HUES48 (cell line): ENCODE measurements at regions not wholly inside any gene's neighbourhood (a gene's known extent, or its start where the extent isn't known, plus 50 kb on each side); places are given as distances from the start of the nearest gene placed in this dataset.
"Not testable (repeated sequence)": the region's sequence is repeated elsewhere in the genome, so short reads cannot be mapped to it uniquely, and the experiment has no call there.

Source experiments
- H3K27ac ChIP-seq: one replicate; pipeline ENCODE4 v1.7.0; 2013; ENCODE audit warnings: low read depth, low read length, inconsistent platforms
- H3K27me3 ChIP-seq: 2 replicates; pipeline ENCODE4 v1.6.1; 2013; ENCODE audit warnings: mild to moderate bottlenecking, low read length; ENCODE audit not compliant: control insufficient read depth, insufficient read depth
- H3K36me3 ChIP-seq: 2 replicates; pipeline ENCODE4 v1.6.1; 2013; ENCODE audit warnings: low read length; ENCODE audit not compliant: control insufficient read depth, insufficient read depth
- H3K4me1 ChIP-seq: 2 replicates; pipeline ENCODE4 v1.6.1; 2013; ENCODE audit warnings: mild to moderate bottlenecking, low read length; ENCODE audit not compliant: control insufficient read depth, insufficient read depth
- H3K4me3 ChIP-seq: 2 replicates; pipeline ENCODE4 v1.5.1; 2013; ENCODE audit warnings: mild to moderate bottlenecking, low read depth, low read length
- H3K9ac ChIP-seq: 2 replicates; pipeline ENCODE4 v1.6.1; 2013; ENCODE audit warnings: mild to moderate bottlenecking, low read depth, low read length, moderate library complexity
- H3K9me3 ChIP-seq: 2 replicates; pipeline ENCODE4 v1.6.1; 2013; ENCODE audit warnings: low read length; ENCODE audit not compliant: control insufficient read depth, insufficient read depth

- no peaks in the 10 kb centered on the region for H3K36me3 ChIP-seq
- H3K27me3 ChIP-seq, result no peaks in the 10 kb centered on the region
- no peak overlapping the region for H3K27ac ChIP-seq
- H3K4me3 ChIP-seq, result no peak overlapping the region
- H3K9ac ChIP-seq, result no peak overlapping the region
- H3K4me1 ChIP-seq, result no peaks in the 10 kb centered on the region
- H3K9me3 ChIP-seq, result peaks cover 5% of the 10 kb centered on the region
These were observed 463.1 kb downstream of the PCDH7 start for GRCh38 chr4:31183256-31183655.

- H3K4me3 ChIP-seq, result no peak overlapping the region
- H3K36me3 ChIP-seq, result no peaks in the 10 kb centered on the region
- no peaks in the 10 kb centered on the region for H3K4me1 ChIP-seq
- peaks cover 5% of the 10 kb centered on the region for H3K9me3 ChIP-seq
- H3K9ac ChIP-seq, result no peak overlapping the region
- no peak overlapping the region for H3K27ac ChIP-seq
- H3K27me3 ChIP-seq, result no peaks in the 10 kb centered on the region
These were observed 464.9 kb downstream of the PCDH7 start for GRCh38 chr4:31185014-31185585.

- H3K9me3 ChIP-seq, result peaks cover 5% of the 10 kb centered on the region
- no peak overlapping the region for H3K27ac ChIP-seq
- no peak overlapping the region for H3K4me3 ChIP-seq
These were observed 467.8 kb downstream of the PCDH7 start for GRCh38 chr4:31187979-31188378.

GRCh38 chr4:31189938-31190337 is 469.8 kb downstream of the PCDH7 start:
- no peaks in the 10 kb centered on the region for H3K36me3 ChIP-seq
- H3K9ac ChIP-seq, result no peak overlapping the region
- peaks cover 5% of the 10 kb centered on the region for H3K9me3 ChIP-seq
- H3K27ac ChIP-seq, result no peak overlapping the region
- no peaks in the 10 kb centered on the region; the same call in 1 of the 2 replicates for H3K4me1 ChIP-seq
- H3K4me3 ChIP-seq, result no peak overlapping the region
- H3K27me3 ChIP-seq, result no peaks in the 10 kb centered on the region

More at GRCh38 chr4:31187979-31188378, 467.8 kb downstream of the PCDH7 start:
- no peaks in the 10 kb centered on the region; the same call in 1 of the 2 replicates for H3K4me1 ChIP-seq
- no peaks in the 10 kb centered on the region for H3K36me3 ChIP-seq
- no peaks in the 10 kb centered on the region for H3K27me3 ChIP-seq
- H3K9ac ChIP-seq, result no peak overlapping the region

- Histone ChIP-seq H3K27me3 (no peaks in the 10 kb centered on the region), H3K36me3 (no peaks in the 10 kb centered on the region), H3K4me1 (no peaks in the 10 kb centered on the region; the same call in 1 of the 2 replicates), H3K9me3 (peaks cover under 1% of the 10 kb centered on the region; the same call in 1 of the 2 replicates), H3K27ac (no peak overlapping the region), H3K4me3 (no peak overlapping the region), H3K9ac (no peak overlapping the region)
These were observed 470.5 kb downstream of the PCDH7 start for GRCh38 chr4:31190671-31191070.

- Histone ChIP-seq H3K36me3 (no peaks in the 10 kb centered on the region), H3K9me3 (no peaks in the 10 kb centered on the region), H3K27me3 (no peaks in the 10 kb centered on the region), H3K9ac (no peak overlapping the region), H3K4me1 (no peaks in the 10 kb centered on the region; the same call in 1 of the 2 replicates), H3K4me3 (no peak overlapping the region), H3K27ac (no peak overlapping the region)
These were observed 472.2 kb downstream of the PCDH7 start for GRCh38 chr4:31192341-31192740.

GRCh38 chr4:31193521-31193920 is 473.4 kb downstream of the PCDH7 start:
- Histone ChIP-seq H3K4me3 (no peak overlapping the region), H3K9ac (no peak overlapping the region), H3K27me3 (no peaks in the 10 kb centered on the region), H3K36me3 (no peaks in the 10 kb centered on the region), H3K9me3 (no peaks in the 10 kb centered on the region), H3K27ac (no peak overlapping the region), H3K4me1 (no peaks in the 10 kb centered on the region; the same call in 1 of the 2 replicates)

GRCh38 chr4:31194823-31195222 is 474.7 kb downstream of the PCDH7 start:
- Histone ChIP-seq H3K9ac (no peak overlapping the region), H3K9me3 (peaks cover 13% of the 10 kb centered on the region), H3K4me1 (no peaks in the 10 kb centered on the region; the same call in 1 of the 2 replicates), H3K27ac (no peak overlapping the region), H3K36me3 (no peaks in the 10 kb centered on the region), H3K4me3 (no peak overlapping the region), H3K27me3 (no peaks in the 10 kb centered on the region)

GRCh38 chr4:31199644-31200043 is 479.5 kb downstream of the PCDH7 start:
- Histone ChIP-seq H3K27me3 (no peaks in the 10 kb centered on the region), H3K9me3 (peaks cover 27% of the 10 kb centered on the region), H3K9ac (no peak overlapping the region), H3K27ac (no peak overlapping the region), H3K4me3 (no peak overlapping the region), H3K4me1 (no peaks in the 10 kb centered on the region), H3K36me3 (no peaks in the 10 kb centered on the region)

GRCh38 chr4:31202054-31202453 is 481.9 kb downstream of the PCDH7 start:
- H3K9ac ChIP-seq, H3K27ac ChIP-seq: not testable (repeated sequence)

GRCh38 chr4:31204874-31205273 is 484.7 kb downstream of the PCDH7 start:
- H3K27ac ChIP-seq, result no peak overlapping the region
- no peak overlapping the region for H3K4me3 ChIP-seq
- H3K36me3 ChIP-seq, result no peaks in the 10 kb centered on the region
- H3K27me3 ChIP-seq, result no peaks in the 10 kb centered on the region
- H3K4me1 ChIP-seq, result 0 out of 2 replicates have a peak, but pooled peaks cover 3% of the 10 kb centered on the region
- H3K9me3 ChIP-seq, result peaks cover 14% of the 10 kb centered on the region
- H3K9ac ChIP-seq, result no peak overlapping the region

More at GRCh38 chr4:31202054-31202453, 481.9 kb downstream of the PCDH7 start:
- H3K4me1 ChIP-seq, H3K27me3 ChIP-seq, H3K36me3 ChIP-seq, H3K4me3 ChIP-seq: not testable (repeated sequence)
- peaks cover 27% of the 10 kb centered on the region for H3K9me3 ChIP-seq
